ENCODE measurements at regions not wholly inside any gene's neighbourhood (a gene's known extent, or its start where the extent isn't known, plus 50 kb on each side); places are given as distances from the start of the nearest gene placed in this dataset.

- no peak for TF ChIP-seq EZH2 (IDR thresholded peaks at IDR 0.05; ENCODE audit: borderline replicate concordance, low read depth, low read length, poor library complexity, severe bottlenecking)
- TF ChIP-seq, protein P1, sequence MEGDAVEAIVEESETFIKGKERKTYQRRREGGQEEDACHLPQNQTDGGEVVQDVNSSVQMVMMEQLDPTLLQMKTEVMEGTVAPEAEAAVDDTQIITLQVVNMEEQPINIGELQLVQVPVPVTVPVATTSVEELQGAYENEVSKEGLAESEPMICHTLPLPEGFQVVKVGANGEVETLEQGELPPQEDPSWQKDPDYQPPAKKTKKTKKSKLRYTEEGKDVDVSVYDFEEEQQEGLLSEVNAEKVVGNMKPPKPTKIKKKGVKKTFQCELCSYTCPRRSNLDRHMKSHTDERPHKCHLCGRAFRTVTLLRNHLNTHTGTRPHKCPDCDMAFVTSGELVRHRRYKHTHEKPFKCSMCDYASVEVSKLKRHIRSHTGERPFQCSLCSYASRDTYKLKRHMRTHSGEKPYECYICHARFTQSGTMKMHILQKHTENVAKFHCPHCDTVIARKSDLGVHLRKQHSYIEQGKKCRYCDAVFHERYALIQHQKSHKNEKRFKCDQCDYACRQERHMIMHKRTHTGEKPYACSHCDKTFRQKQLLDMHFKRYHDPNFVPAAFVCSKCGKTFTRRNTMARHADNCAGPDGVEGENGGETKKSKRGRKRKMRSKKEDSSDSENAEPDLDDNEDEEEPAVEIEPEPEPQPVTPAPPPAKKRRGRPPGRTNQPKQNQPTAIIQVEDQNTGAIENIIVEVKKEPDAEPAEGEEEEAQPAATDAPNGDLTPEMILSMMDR (conservative IDR thresholded peaks at IDR 0.05; ENCODE audit: low read depth, low read length), result no peak
These were observed 498.6 kb upstream of the TLE4 start for GRCh38 chr9:79073201-79073600.

Data from A673 (cell line).